Right lobe of liver (tissue), 4 donors: ENCODE measurements at regions not wholly inside any gene's neighbourhood (a gene's known extent, or its start where the extent isn't known, plus 50 kb on each side); places are given as distances from the start of the nearest gene placed in this dataset.

Experiments
- POLR2A ChIP-seq: fragments of 450-650 bp; IDR thresholded peaks from one replicate; pipeline ENCODE4 v1.6.1; 2017; ENCODE audit warnings: antibody characterized with exemption, mild to moderate bottlenecking
- TF ChIP-seq, protein P1 (sequence below), 4 donors: fragments of 200-600 bp in 3 of 4; fragments of 450-650 bp in 1 of 4; IDR thresholded peaks; one replicate each; pipeline versions ENCODE4 v1.5.1 to v1.8.0; 2016 to 2022; ENCODE audit warnings: antibody characterized with exemption in 4 of 4, mild to moderate bottlenecking in 2 of 4
- donor health status: DM: no; HTN: no; CAD: no.
- donor health status: DM: no; HTN: no; CAD: no.
- donor health status: DM: no; HTN: yes; CAD: no.

DNA sequence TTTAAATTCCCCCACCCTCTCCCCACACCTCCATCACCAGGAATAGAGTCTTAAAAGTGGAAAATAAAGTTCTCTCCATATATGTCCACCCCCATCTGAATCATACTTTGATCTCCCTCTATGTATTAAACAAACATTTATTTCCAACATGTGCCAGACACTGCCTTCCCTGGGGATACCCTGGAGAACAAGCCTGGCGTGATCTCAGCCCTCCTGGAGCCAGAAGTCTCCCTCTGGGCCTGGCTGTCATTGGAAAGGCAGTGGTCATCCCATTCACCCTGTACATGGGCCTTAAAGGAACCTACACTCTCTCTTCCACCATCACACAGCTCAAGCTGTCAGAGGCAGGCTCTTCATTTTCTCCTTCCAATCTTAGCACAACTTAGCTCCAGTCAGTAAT is 143.6 kb downstream of the EMP1 start:
- TF ChIP-seq, protein P1, sequence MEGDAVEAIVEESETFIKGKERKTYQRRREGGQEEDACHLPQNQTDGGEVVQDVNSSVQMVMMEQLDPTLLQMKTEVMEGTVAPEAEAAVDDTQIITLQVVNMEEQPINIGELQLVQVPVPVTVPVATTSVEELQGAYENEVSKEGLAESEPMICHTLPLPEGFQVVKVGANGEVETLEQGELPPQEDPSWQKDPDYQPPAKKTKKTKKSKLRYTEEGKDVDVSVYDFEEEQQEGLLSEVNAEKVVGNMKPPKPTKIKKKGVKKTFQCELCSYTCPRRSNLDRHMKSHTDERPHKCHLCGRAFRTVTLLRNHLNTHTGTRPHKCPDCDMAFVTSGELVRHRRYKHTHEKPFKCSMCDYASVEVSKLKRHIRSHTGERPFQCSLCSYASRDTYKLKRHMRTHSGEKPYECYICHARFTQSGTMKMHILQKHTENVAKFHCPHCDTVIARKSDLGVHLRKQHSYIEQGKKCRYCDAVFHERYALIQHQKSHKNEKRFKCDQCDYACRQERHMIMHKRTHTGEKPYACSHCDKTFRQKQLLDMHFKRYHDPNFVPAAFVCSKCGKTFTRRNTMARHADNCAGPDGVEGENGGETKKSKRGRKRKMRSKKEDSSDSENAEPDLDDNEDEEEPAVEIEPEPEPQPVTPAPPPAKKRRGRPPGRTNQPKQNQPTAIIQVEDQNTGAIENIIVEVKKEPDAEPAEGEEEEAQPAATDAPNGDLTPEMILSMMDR (IDR thresholded peaks at IDR 0.05): no peak
- TF ChIP-seq POLR2A: no peak
